GM12891 (cell line): ENCODE measurements at regions not wholly inside any gene's neighbourhood (a gene's known extent, or its start where the extent isn't known, plus 50 kb on each side); places are given as distances from the start of the nearest gene placed in this dataset.

Source experiments
- POLR2A ChIP-seq: IDR thresholded peaks from 2 replicates; pipeline ENCODE4 v1.6.1; 2011; ENCODE audit warnings: low read depth, low read length, control low read depth
- POLR2AphosphoS5 ChIP-seq: IDR thresholded peaks from 2 replicates; pipeline ENCODE4 v1.6.1; 2011; ENCODE audit warnings: low read depth, low read length, control low read depth
- POU2F2 ChIP-seq: IDR thresholded peaks from 2 replicates; pipeline ENCODE4 v1.6.1; 2011; ENCODE audit warnings: low read depth, mild to moderate bottlenecking, control low read depth, low read length, moderate library complexity
- SPI1 ChIP-seq: IDR thresholded peaks from 2 replicates; pipeline ENCODE4 v1.6.1; 2011; ENCODE audit warnings: low read depth, low read length, control low read depth

DNA sequence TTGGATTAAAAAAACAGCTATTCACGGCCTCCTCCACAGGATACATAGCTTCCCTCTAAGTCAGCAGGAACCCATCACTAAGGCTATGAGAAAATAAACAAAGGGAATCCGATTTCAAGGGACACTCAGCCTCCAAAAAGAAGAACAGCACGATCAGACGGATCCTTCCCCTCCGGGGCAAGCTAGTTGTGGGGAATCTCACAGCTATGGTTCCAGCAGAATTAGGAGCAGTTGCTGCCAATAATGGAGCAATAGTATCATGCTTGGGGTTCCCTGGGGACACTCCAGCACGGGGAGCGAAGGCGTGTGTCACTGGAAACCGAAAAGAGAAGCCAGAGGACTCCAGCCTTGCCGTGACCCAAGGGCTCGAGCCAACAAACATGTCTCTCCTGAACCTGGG lies 163.1 kb downstream of the TTC32 start:
- no peak for TF ChIP-seq POLR2A
- no peak for TF ChIP-seq SPI1
- no peak for TF ChIP-seq POU2F2
- no peak for TF ChIP-seq POLR2AphosphoS5
